ENCODE measurements at regions not wholly inside any gene's neighbourhood (a gene's known extent, or its start where the extent isn't known, plus 50 kb on each side); places are given as distances from the start of the nearest gene placed in this dataset.
"Not testable (repeated sequence)": the region's sequence is repeated elsewhere in the genome, so short reads cannot be mapped to it uniquely, and the experiment has no call there.

- ATAC-seq (ENCODE audit: low FRiP score); H3K27ac ChIP-seq (ENCODE audit: low read depth in 1 of 2, low read length in 2 of 2); H3K9me3 ChIP-seq (ENCODE audit: control insufficient read depth, low read length); H3K27me3 ChIP-seq (ENCODE audit: control insufficient read depth in 1 of 2, insufficient read depth in 2 of 2, low read length in 1 of 2); intact Hi-C loops (cut with DNase I); H3K4me1 ChIP-seq (ENCODE audit: control insufficient read depth in 1 of 2, insufficient read depth in 2 of 2, low read length in 2 of 2); H3K4me3 ChIP-seq (ENCODE audit: low read length in 2 of 2); H3K36me3 ChIP-seq (ENCODE audit: control insufficient read depth in 1 of 2, insufficient read depth in 2 of 2, low read length in 1 of 2); DNase-seq: not testable (repeated sequence)
- 92 to 100% methylated on average over 1 of the region's 1 CpG for WGBS, 2 donors
Observed at GRCh38 chr10:65186668-65187067, 1665.5 kb downstream of the REEP3 start.

DNA sequence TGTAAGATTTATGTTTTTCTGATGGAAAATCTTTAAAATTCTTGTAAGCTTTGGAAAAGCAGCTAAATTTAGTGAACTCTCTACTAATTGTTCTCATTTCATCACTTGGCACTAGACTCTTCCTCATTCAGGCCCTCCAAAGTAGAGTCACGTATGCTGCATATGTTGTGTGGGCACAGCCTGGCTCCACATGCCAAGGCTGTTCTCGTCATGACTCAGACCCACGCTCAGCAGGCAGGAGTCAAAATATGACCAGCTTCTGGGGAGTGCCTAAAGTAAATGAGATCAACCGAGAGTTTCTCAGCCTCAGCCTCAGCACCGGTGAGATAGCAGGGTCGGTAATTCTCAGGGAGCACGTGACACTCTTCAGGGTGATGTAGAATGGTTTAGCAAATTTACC is 1672.9 kb downstream of the REEP3 start:
- DNase-seq (no peak), ATAC-seq (ENCODE audit: low FRiP score) (no peak)
- WGBS, 2 donors: 37 to 38% methylated on average over 7 of the region's 7 CpGs
- H3K27me3 ChIP-seq (ENCODE audit: control insufficient read depth in 1 of 2, insufficient read depth in 2 of 2, low read length in 1 of 2): no peaks in the 10 kb centered on the region
- no peaks in the 10 kb centered on the region for H3K4me1 ChIP-seq (ENCODE audit: control insufficient read depth in 1 of 2, insufficient read depth in 2 of 2, low read length in 2 of 2)
- intact Hi-C loops (cut with DNase I): no loop called here
- no peaks in the 10 kb centered on the region for H3K36me3 ChIP-seq (ENCODE audit: control insufficient read depth in 1 of 2, insufficient read depth in 2 of 2, low read length in 1 of 2)
- H3K4me3 ChIP-seq (ENCODE audit: low read length in 2 of 2): no peak overlapping the region
- no peaks in the 10 kb centered on the region for H3K9me3 ChIP-seq (ENCODE audit: control insufficient read depth, low read length)
- H3K27ac ChIP-seq (ENCODE audit: low read depth in 1 of 2, low read length in 2 of 2): no peak overlapping the region

DNA sequence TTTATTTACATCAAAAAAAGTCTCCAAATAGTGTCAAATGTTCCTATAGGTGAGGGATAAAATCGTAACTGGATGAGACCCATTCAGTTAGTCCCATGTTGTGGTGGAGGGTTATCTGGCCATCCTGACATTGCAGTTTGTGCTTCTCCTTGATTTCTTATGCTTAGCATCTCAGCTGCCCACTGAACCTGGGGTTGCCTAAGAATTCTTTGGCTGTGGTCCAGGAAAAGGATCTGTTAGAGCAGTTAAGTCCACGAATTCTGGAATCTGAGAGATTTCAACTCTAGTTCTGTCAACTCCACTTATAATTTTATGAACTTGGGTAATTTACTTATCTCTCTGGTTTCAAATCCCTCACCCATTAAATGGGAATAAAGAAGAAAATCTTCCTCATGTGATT is 1673.4 kb downstream of the REEP3 start:
- Histone ChIP-seq H3K4me1 (ENCODE audit: control insufficient read depth in 1 of 2, insufficient read depth in 2 of 2, low read length in 2 of 2) (no peaks in the 10 kb centered on the region), H3K4me3 (ENCODE audit: low read length in 2 of 2) (no peak overlapping the region), H3K9me3 (ENCODE audit: control insufficient read depth, low read length) (no peaks in the 10 kb centered on the region), H3K27me3 (ENCODE audit: control insufficient read depth in 1 of 2, insufficient read depth in 2 of 2, low read length in 1 of 2) (no peaks in the 10 kb centered on the region), H3K36me3 (ENCODE audit: control insufficient read depth in 1 of 2, insufficient read depth in 2 of 2, low read length in 1 of 2) (no peaks in the 10 kb centered on the region), H3K27ac (ENCODE audit: low read depth in 1 of 2, low read length in 2 of 2) (no peak overlapping the region)
- no peak for DNase-seq
- intact Hi-C loops (cut with DNase I): no loop called here
- 58 to 66% methylated on average over 2 of the region's 2 CpGs for WGBS, 2 donors
- no peak for ATAC-seq (ENCODE audit: low FRiP score)

DNA sequence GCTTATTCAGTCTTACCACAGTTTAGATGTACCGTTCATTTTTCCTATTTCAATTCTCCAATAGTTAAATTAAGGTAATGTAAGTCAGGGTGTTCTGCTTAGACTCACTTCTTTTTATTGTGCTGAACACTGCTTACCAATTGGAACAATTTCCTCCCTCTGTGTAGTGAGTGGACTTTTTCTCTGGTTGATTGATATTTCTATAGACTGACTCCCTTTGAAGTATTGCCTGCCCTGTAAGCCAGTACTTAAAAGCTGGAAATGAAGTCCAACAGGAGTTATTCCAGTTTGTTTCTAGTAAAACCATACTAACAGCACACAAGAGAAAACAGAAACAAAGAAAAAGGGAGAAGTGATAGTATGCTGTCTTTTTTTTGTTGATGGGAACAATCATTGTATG is 1674.9 kb downstream of the REEP3 start:
- Histone ChIP-seq H3K27me3 (ENCODE audit: control insufficient read depth in 1 of 2, insufficient read depth in 2 of 2, low read length in 1 of 2) (no peaks in the 10 kb centered on the region), H3K4me3 (ENCODE audit: low read length in 2 of 2) (no peak overlapping the region), H3K36me3 (ENCODE audit: control insufficient read depth in 1 of 2, insufficient read depth in 2 of 2, low read length in 1 of 2) (no peaks in the 10 kb centered on the region), H3K4me1 (ENCODE audit: control insufficient read depth in 1 of 2, insufficient read depth in 2 of 2, low read length in 2 of 2) (no peaks in the 10 kb centered on the region), H3K9me3 (ENCODE audit: control insufficient read depth, low read length) (no peaks in the 10 kb centered on the region), H3K27ac (ENCODE audit: low read depth in 1 of 2, low read length in 2 of 2) (no peak overlapping the region)
- WGBS, 2 donors: 55 to 60% methylated on average over 1 of the region's 1 CpG
- no peak for ATAC-seq (ENCODE audit: low FRiP score)
- no peak for DNase-seq
- intact Hi-C loops (cut with DNase I): no loop called here

DNA sequence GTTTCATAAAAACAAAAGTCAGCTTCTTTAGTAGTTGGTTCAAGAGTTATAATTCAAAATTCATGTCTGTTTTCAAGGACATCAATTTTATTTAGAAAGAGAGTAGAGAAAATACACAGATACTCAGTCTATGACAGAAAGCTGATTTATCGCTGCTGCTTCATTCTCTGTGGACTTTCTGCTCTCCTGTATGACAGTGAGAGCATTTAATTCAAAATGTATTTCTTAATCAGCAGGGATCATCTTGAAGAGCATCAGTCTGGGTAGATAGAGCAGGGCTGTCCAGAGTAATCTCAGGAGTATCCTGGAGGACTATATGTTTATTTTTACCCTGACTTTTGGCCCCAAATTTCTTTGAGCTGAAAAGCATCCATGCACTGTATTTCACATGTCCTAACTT is 1676.7 kb downstream of the REEP3 start:
- DNase-seq (no peak), ATAC-seq (ENCODE audit: low FRiP score) (no peak)
- intact Hi-C loops (cut with DNase I): no loop called here
- Histone ChIP-seq H3K36me3 (ENCODE audit: control insufficient read depth in 1 of 2, insufficient read depth in 2 of 2, low read length in 1 of 2) (no peaks in the 10 kb centered on the region), H3K27me3 (ENCODE audit: control insufficient read depth in 1 of 2, insufficient read depth in 2 of 2, low read length in 1 of 2) (no peaks in the 10 kb centered on the region), H3K4me1 (ENCODE audit: control insufficient read depth in 1 of 2, insufficient read depth in 2 of 2, low read length in 2 of 2) (no peaks in the 10 kb centered on the region), H3K4me3 (ENCODE audit: low read length in 2 of 2) (no peak overlapping the region), H3K27ac (ENCODE audit: low read depth in 1 of 2, low read length in 2 of 2) (no peak overlapping the region), H3K9me3 (ENCODE audit: control insufficient read depth, low read length) (no peaks in the 10 kb centered on the region)
- WGBS, 2 donors: 92 to 97% methylated on average over 1 of the region's 1 CpG

DNA sequence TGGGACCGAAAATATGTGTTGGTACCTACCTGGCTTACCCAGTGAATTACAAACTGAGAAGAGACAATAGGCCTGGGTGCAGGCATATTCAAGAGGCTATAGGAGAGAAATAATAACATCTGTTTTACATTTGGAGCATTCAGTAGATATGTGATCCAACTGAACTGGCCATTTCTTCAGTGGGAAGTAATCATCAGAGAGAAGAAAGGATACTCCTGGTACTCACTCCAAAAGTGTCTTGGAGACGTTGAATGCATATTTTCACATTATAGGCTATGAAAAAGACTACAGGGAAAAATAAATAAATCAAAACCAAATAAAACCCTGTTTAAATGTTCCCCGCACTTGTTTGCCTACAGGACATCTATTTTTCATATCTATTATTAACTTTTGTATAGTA is 1680.3 kb downstream of the REEP3 start:
- ATAC-seq (ENCODE audit: low FRiP score) (no peak), DNase-seq (no peak)
- H3K36me3 ChIP-seq (ENCODE audit: control insufficient read depth in 1 of 2, insufficient read depth in 2 of 2, low read length in 1 of 2): no peaks in the 10 kb centered on the region
- WGBS, 2 donors: 67 to 70% methylated on average over 3 of the region's 3 CpGs
- H3K27ac ChIP-seq (ENCODE audit: low read depth in 1 of 2, low read length in 2 of 2): no peak overlapping the region
- H3K27me3 ChIP-seq (ENCODE audit: control insufficient read depth in 1 of 2, insufficient read depth in 2 of 2, low read length in 1 of 2): no peaks in the 10 kb centered on the region
- no peaks in the 10 kb centered on the region for H3K4me1 ChIP-seq (ENCODE audit: control insufficient read depth in 1 of 2, insufficient read depth in 2 of 2, low read length in 2 of 2)
- intact Hi-C loops (cut with DNase I): no loop called here
- no peak overlapping the region for H3K4me3 ChIP-seq (ENCODE audit: low read length in 2 of 2)
- no peaks in the 10 kb centered on the region for H3K9me3 ChIP-seq (ENCODE audit: control insufficient read depth, low read length)

- Histone ChIP-seq H3K4me1 (ENCODE audit: control insufficient read depth in 1 of 2, insufficient read depth in 2 of 2, low read length in 2 of 2) (no peaks in the 10 kb centered on the region), H3K27ac (ENCODE audit: low read depth in 1 of 2, low read length in 2 of 2) (no peak overlapping the region), H3K4me3 (ENCODE audit: low read length in 2 of 2) (no peak overlapping the region), H3K36me3 (ENCODE audit: control insufficient read depth in 1 of 2, insufficient read depth in 2 of 2, low read length in 1 of 2) (no peaks in the 10 kb centered on the region), H3K9me3 (ENCODE audit: control insufficient read depth, low read length) (no peaks in the 10 kb centered on the region), H3K27me3 (ENCODE audit: control insufficient read depth in 1 of 2, insufficient read depth in 2 of 2, low read length in 1 of 2) (no peaks in the 10 kb centered on the region)
- intact Hi-C loops (cut with DNase I): no loop called here
- ATAC-seq (ENCODE audit: low FRiP score) (no peak), DNase-seq (no peak)
- WGBS, 2 donors: 96 to 97% methylated on average over 1 of the region's 1 CpG
Observed at GRCh38 chr10:65204999-65205398, 1683.8 kb downstream of the REEP3 start.

- Histone ChIP-seq H3K36me3 (ENCODE audit: control insufficient read depth in 1 of 2, insufficient read depth in 2 of 2, low read length in 1 of 2) (no peaks in the 10 kb centered on the region), H3K27me3 (ENCODE audit: control insufficient read depth in 1 of 2, insufficient read depth in 2 of 2, low read length in 1 of 2) (no peaks in the 10 kb centered on the region), H3K4me1 (ENCODE audit: control insufficient read depth in 1 of 2, insufficient read depth in 2 of 2, low read length in 2 of 2) (no peaks in the 10 kb centered on the region), H3K9me3 (ENCODE audit: control insufficient read depth, low read length) (no peaks in the 10 kb centered on the region), H3K4me3 (ENCODE audit: low read length in 2 of 2) (no peak overlapping the region), H3K27ac (ENCODE audit: low read depth in 1 of 2, low read length in 2 of 2) (no peak overlapping the region)
- 61% methylated on average over 2 of the region's 2 CpGs for WGBS, 2 donors
- intact Hi-C loops (cut with DNase I): no loop called here
- ATAC-seq (ENCODE audit: low FRiP score) (no peak), DNase-seq (no peak)
Observed at GRCh38 chr10:65213170-65213569, 1692.0 kb downstream of the REEP3 start.

DNA sequence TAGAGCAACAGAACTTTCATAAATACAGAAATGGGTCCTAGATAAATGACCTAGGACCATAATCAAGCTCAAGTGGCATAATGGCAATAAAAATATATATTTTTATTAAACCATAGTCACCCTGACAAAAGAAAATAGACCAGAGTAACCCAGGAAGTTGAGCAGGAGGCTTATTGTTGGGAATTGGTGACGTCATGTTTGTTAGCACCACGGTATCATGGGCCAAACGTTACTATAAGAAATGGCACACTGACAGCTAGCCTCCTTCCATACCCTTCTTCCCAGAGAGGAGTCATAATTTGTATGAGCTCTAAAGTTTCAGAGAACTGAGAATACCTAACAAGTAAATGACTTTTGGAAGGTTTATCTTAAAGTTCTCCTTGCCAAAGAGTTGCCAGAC is 1698.2 kb downstream of the REEP3 start:
- no peak for DNase-seq
- H3K27ac ChIP-seq (ENCODE audit: low read depth in 1 of 2, low read length in 2 of 2): no peak overlapping the region
- no peaks in the 10 kb centered on the region for H3K36me3 ChIP-seq (ENCODE audit: control insufficient read depth in 1 of 2, insufficient read depth in 2 of 2, low read length in 1 of 2)
- ATAC-seq (ENCODE audit: low FRiP score): no peak
- no peaks in the 10 kb centered on the region for H3K27me3 ChIP-seq (ENCODE audit: control insufficient read depth in 1 of 2, insufficient read depth in 2 of 2, low read length in 1 of 2)
- no peak overlapping the region for H3K4me3 ChIP-seq (ENCODE audit: low read length in 2 of 2)
- intact Hi-C loops (cut with DNase I): no loop called here
- H3K4me1 ChIP-seq (ENCODE audit: control insufficient read depth in 1 of 2, insufficient read depth in 2 of 2, low read length in 2 of 2): no peaks in the 10 kb centered on the region
- H3K9me3 ChIP-seq (ENCODE audit: control insufficient read depth, low read length): no peaks in the 10 kb centered on the region
- WGBS, 2 donors: 11 to 37% methylated on average over 3 of the region's 3 CpGs

Data from aorta (tissue), 5 donors.